ENCODE measurements at regions not wholly inside any gene's neighbourhood (a gene's known extent, or its start where the extent isn't known, plus 50 kb on each side); places are given as distances from the start of the nearest gene placed in this dataset.

GRCh38 chr15:92821491-92822116, 78.5 kb upstream of the CHD2 start:
- TF ChIP-seq EZH2 (IDR thresholded peaks at IDR 0.05; ENCODE audit: borderline replicate concordance, low read length) (no peak), CTCF (conservative IDR thresholded peaks at IDR 0.05 in 1 of 2, IDR thresholded peaks at IDR 0.05 in 1 of 2; ENCODE audit: extremely low read depth in 1 of 2, insufficient read depth in 1 of 2, low read depth in 1 of 2, low read length in 2 of 2) (no peak)

All from mammary epithelial cell (primary cell).